CD4-positive, CD25-positive, alpha-beta regulatory T cell (primary cell): ENCODE measurements at regions not wholly inside any gene's neighbourhood (a gene's known extent, or its start where the extent isn't known, plus 50 kb on each side); places are given as distances from the start of the nearest gene placed in this dataset.
A peak's percentile ranks its signal among the peaks of the same experiment; 100 is the strongest.

ENCODE experiments used
- ATAC-seq, 2 donors: fragments of 150-1000 bp; cut with Tn5 transposase; one replicate each; pipeline ENCODE4 v1.10.0; 2021; ENCODE audit warnings: low read depth in 2 of 2, moderate number of reproducible peaks in 2 of 2, moderate library complexity in 1 of 2
- DNase-seq, 3 donors: peaks; one replicate each; pipeline versions ENCODE4 v3.0.0 to v3.0.0-alpha.2; 2012 to 2022; ENCODE audit warnings: mixed read lengths in 1 of 3
- H3K27ac ChIP-seq: one replicate; pipeline ENCODE4 v1.7.0; 2013; ENCODE audit warnings: mild to moderate bottlenecking, low read length; ENCODE audit not compliant: insufficient read depth, poor library complexity, severe bottlenecking
- H3K27me3 ChIP-seq: one replicate; pipeline ENCODE4 v1.7.0; 2013; ENCODE audit warnings: low read length; ENCODE audit not compliant: control insufficient read depth, insufficient read depth
- H3K36me3 ChIP-seq: one replicate; pipeline ENCODE4 v1.7.0; 2013; ENCODE audit warnings: mild to moderate bottlenecking, low read length, moderate library complexity; ENCODE audit not compliant: control insufficient read depth, insufficient read depth
- H3K4me1 ChIP-seq: 2 replicates; pipeline ENCODE4 v1.7.0; 2013; ENCODE audit warnings: mild to moderate bottlenecking, low read length; ENCODE audit not compliant: insufficient read depth, control insufficient read depth, poor library complexity, severe bottlenecking
- H3K4me3 ChIP-seq: one replicate; pipeline ENCODE4 v1.7.0; 2013; ENCODE audit warnings: low read depth, mild to moderate bottlenecking, low read length, moderate library complexity
- H3K9me3 ChIP-seq, 2 experiments: 1 replicate in 1 of 2; 2 replicates in 1 of 2; pipeline ENCODE4 v1.7.0; 2013; ENCODE audit warnings: low read length in 2 of 2, mild to moderate bottlenecking in 1 of 2, moderate library complexity in 1 of 2; ENCODE audit not compliant: control insufficient read depth in 2 of 2
- H3K27ac Mint-ChIP-seq, 3 donors: one replicate each; pipeline ENCODE4 v1.8.0; 2020 to 2022; ENCODE audit warnings: mild to moderate bottlenecking in 3 of 3, mixed read lengths in 3 of 3, moderate library complexity in 2 of 3
- H3K27me3 Mint-ChIP-seq: one replicate; pipeline ENCODE4 v1.8.0; 2022; ENCODE audit warnings: mild to moderate bottlenecking, mixed read lengths
- H3K36me3 Mint-ChIP-seq: one replicate; pipeline ENCODE4 v1.8.0; 2020; ENCODE audit warnings: mixed read lengths
- H3K4me1 Mint-ChIP-seq, 4 donors: one replicate each; pipeline ENCODE4 v1.8.0; 2020 to 2022; ENCODE audit warnings: mixed read lengths in 4 of 4, mild to moderate bottlenecking in 1 of 4
- H3K4me3 Mint-ChIP-seq, 4 donors: one replicate each; pipeline ENCODE4 v1.8.0; 2020 to 2022; ENCODE audit warnings: mild to moderate bottlenecking in 4 of 4, mixed read lengths in 4 of 4, moderate library complexity in 3 of 4
- H3K9me3 Mint-ChIP-seq, 7 donors: one replicate each; pipeline ENCODE4 v1.8.0; 2020 to 2022; ENCODE audit warnings: mixed read lengths in 7 of 7, mild to moderate bottlenecking in 3 of 7, moderate library complexity in 2 of 7

DNA sequence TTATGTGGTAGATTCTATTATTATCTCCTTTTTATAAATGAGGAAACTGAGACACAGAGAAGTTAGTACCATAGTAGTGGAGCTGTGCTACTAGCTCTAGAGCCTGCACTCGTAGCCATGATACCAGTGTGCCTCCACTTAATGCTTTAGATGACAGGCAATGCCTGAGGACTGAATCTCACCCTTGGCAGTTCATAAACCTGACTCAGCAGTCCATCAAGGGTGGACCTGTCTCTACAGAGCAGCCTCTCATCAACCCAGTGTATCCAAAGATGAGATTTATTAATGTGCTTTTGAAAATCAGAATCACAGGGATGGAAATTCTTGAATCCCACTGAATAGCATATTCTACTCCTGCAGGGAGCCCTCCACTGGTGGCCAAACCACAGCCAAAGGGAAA lies 483.2 kb upstream of the DIPK2B start:
- Mint-ChIP-seq H3K4me1 (no peaks in the 10 kb centered on the region), H3K9me3 (peaks cover 0 to 3% (median 0%) of the 10 kb centered on the region in 7 donors), H3K36me3 (no peaks in the 10 kb centered on the region), H3K27me3 (no peaks in the 10 kb centered on the region), H3K4me3 (no peak overlapping the region), H3K27ac (no peak overlapping the region)
- DNase-seq (no peak), ATAC-seq (no peak)
- no peaks in the 10 kb centered on the region for H3K4me1 ChIP-seq
- H3K4me3 ChIP-seq: no peak overlapping the region
- no peaks in the 10 kb centered on the region for H3K27me3 ChIP-seq
- H3K27ac ChIP-seq: no peak overlapping the region
- no peaks in the 10 kb centered on the region for H3K9me3 ChIP-seq
- no peaks in the 10 kb centered on the region for H3K36me3 ChIP-seq

DNA sequence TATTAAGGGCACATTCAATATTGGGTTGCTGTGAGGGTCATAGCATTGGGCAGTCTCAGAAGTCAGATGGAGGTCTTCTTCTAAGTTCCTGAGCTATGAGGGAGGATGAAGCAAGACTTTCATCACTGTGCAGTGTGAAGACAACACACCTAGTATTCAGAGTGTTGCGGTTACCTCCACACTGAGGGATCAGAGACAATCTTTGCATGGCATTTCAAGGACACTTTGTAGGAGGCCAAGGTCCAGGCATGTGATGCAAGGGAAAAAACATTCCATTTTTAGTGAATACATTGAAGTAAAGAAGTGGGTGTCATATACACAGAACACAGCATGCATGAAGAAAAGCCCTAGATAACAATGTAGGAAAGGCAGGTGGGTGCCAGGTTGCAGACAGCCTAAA lies 481.2 kb upstream of the DIPK2B start:
- no peak overlapping the region for H3K27ac Mint-ChIP-seq

DNA sequence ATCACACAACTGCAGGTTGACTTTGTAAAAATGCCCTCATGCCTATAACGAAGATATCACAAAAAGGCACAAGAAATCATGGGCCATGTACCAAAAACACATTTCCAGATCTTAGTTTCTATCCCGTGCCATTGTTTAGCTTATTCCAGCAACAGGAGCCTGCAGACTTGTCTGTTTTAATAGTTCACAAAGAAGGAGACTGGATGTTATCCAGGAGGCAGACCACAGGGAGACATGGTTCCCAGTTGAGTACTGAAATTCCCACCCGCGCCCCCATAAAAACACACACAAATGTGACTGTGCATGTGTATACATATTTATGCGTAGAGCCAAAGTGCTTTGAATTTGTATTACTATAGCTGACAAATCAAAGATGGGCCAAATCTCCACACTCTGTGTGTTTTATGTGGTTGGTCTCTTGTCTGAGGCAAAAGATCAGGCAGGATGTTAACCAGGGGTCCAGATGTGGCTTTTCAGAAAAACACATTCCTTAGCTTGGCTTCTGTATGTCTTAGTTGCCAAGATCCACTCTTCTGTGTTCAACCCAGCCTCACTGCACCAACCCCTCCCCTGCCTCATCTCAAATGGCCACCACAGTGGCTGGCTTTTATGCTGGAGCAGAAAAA lies 469.2 kb upstream of the DIPK2B start:
- Mint-ChIP-seq H3K4me1 (no peaks in the 10 kb centered on the region), H3K36me3 (no peaks in the 10 kb centered on the region), H3K27me3 (no peaks in the 10 kb centered on the region), H3K27ac (no peak overlapping the region), H3K4me3 (no peak overlapping the region), H3K9me3 (peaks cover 0 to 5% (median 0%) of the 10 kb centered on the region in 7 donors)
- ATAC-seq: no peak
- no peak overlapping the region for H3K27ac ChIP-seq
- no peak for DNase-seq
- H3K9me3 ChIP-seq: no peaks in the 10 kb centered on the region
- H3K36me3 ChIP-seq: no peaks in the 10 kb centered on the region
- H3K4me1 ChIP-seq: no peaks in the 10 kb centered on the region
- no peak overlapping the region for H3K4me3 ChIP-seq
- no peaks in the 10 kb centered on the region for H3K27me3 ChIP-seq

More for the DNA sequence above, 481.2 kb upstream of the DIPK2B start:
- Histone ChIP-seq H3K9me3 (no peaks in the 10 kb centered on the region), H3K36me3 (no peaks in the 10 kb centered on the region), H3K4me3 (no peak overlapping the region), H3K27me3 (no peaks in the 10 kb centered on the region), H3K4me1 (no peaks in the 10 kb centered on the region), H3K27ac (no peak overlapping the region)
- Mint-ChIP-seq H3K9me3 (peaks cover 0 to 3% (median 0%) of the 10 kb centered on the region in 7 donors), H3K36me3 (no peaks in the 10 kb centered on the region), H3K4me3 (no peak overlapping the region), H3K4me1 (no peaks in the 10 kb centered on the region), H3K27me3 (no peaks in the 10 kb centered on the region)
- no peak for ATAC-seq
- no peak for DNase-seq

DNA sequence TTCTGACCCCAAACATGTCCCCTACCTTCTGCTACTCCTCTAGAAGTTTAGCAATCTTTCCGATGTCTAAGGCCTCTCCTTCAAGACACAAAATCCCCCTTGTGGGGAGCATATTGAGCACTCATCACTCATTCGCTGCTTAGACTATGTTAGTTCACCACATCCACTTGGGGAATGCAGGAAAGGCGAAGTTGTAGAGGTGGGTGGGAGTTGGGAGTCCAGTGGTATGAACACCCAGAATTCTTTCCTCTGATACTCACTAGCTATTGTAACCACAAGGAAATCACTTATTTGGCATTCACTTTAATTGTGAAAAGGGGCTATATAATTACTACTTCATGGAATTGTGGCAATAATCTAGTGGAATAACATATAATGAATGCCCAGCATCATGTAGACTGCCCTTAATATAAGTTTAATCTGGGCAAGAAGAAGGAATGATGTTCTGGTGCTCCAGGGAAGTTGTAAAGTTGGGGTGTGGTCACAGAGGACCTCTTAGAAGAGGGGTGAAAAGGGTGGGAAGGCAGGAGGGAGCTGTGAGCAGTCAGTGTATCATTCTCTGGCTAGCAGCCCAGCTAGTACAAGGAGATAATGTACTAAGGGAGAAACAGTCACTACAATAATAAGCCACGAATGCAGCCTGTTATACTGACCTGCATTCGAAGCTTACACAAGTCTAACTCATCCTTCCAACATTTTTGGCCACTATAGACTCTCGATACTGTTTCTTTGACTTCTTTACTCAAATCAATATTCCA lies 468.2 kb upstream of the DIPK2B start:
- Mint-ChIP-seq H3K36me3 (no peaks in the 10 kb centered on the region), H3K4me1 (no peaks in the 10 kb centered on the region), H3K27ac (no peak overlapping the region), H3K9me3 (peaks cover 0 to 5% (median 0%) of the 10 kb centered on the region in 7 donors), H3K27me3 (no peaks in the 10 kb centered on the region), H3K4me3 (no peak overlapping the region)
- no peaks in the 10 kb centered on the region for H3K27me3 ChIP-seq
- H3K4me3 ChIP-seq: no peak overlapping the region
- no peak for DNase-seq
- no peak overlapping the region for H3K27ac ChIP-seq
- no peaks in the 10 kb centered on the region for H3K9me3 ChIP-seq
- H3K4me1 ChIP-seq: no peaks in the 10 kb centered on the region
- no peaks in the 10 kb centered on the region for H3K36me3 ChIP-seq
- no peak for ATAC-seq

DNA sequence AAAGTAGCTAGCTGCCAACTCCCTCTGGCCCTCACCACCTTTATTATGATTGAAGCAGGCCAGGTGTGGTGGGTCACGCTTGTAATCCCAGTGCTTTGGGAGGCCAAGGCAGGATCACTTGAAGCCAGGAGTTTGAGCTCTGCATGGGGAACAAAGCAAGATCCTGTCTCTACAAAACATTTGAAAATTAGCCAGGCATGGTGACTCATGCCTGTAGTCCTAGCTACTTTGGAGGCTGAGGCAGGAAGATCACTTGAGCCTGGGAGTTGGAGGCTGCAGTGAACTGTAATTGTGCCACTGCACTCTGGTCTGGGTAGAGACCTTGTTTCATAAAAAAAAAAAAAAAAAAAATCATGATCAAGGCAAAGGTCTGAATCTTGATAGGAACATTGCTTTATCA lies 467.0 kb upstream of the DIPK2B start:
- peak overlapping the region in 1 of 3 donors; percentile 30 for H3K27ac Mint-ChIP-seq
- DNase-seq: no peak
- peaks cover 0 to 5% (median 0%) of the 10 kb centered on the region in 7 donors for H3K9me3 Mint-ChIP-seq
- H3K4me1 ChIP-seq: no peaks in the 10 kb centered on the region
- no peaks in the 10 kb centered on the region for H3K36me3 Mint-ChIP-seq
- H3K9me3 ChIP-seq: no peaks in the 10 kb centered on the region
- H3K27me3 ChIP-seq: no peaks in the 10 kb centered on the region
- H3K4me1 Mint-ChIP-seq: no peaks in the 10 kb centered on the region
- no peaks in the 10 kb centered on the region for H3K27me3 Mint-ChIP-seq
- H3K27ac ChIP-seq: no peak overlapping the region
- no peak overlapping the region for H3K4me3 ChIP-seq
- ATAC-seq: no peak
- no peaks in the 10 kb centered on the region for H3K36me3 ChIP-seq
- H3K4me3 Mint-ChIP-seq: no peak overlapping the region

DNA sequence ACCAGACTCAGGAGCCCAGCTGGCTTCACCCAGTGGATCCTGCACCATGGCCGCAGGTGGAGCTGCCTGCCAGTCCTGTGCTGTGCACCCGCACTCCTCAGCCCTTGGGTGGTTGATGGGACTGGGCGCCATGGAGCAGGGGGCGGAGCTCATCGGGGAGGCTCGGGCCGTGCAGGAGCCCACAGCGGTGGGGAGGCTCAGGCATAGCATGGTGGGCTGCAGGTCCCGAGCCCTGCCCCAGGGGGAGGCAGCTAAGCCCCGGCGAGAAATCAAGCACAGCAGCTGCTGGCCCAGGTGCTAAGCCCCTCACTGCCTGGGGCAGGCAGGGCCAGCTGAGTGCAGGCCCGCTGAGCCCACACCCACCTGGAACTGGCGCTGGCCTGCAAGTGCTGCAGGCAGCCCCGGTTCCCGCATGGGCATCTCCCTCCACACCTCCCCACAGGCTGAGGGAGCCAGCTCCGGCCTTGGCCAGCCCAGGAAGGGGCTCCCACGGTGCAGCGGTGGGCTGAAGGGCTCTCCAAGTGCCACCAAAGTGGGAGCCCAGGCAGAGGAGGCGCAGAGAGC lies 464.1 kb upstream of the DIPK2B start:
- H3K27ac Mint-ChIP-seq: no peak overlapping the region
- no peaks in the 10 kb centered on the region for H3K36me3 Mint-ChIP-seq
- no peak overlapping the region for H3K27ac ChIP-seq
- DNase-seq: no peak
- no peaks in the 10 kb centered on the region for H3K27me3 ChIP-seq
- no peaks in the 10 kb centered on the region for H3K9me3 ChIP-seq
- peaks cover 0 to 6% (median 0%) of the 10 kb centered on the region in 7 donors for H3K9me3 Mint-ChIP-seq
- H3K4me3 Mint-ChIP-seq: no peak overlapping the region
- no peaks in the 10 kb centered on the region for H3K36me3 ChIP-seq
- ATAC-seq: no peak
- H3K4me1 Mint-ChIP-seq: no peaks in the 10 kb centered on the region
- H3K4me3 ChIP-seq: no peak overlapping the region
- no peaks in the 10 kb centered on the region for H3K4me1 ChIP-seq
- no peaks in the 10 kb centered on the region for H3K27me3 Mint-ChIP-seq

DNA sequence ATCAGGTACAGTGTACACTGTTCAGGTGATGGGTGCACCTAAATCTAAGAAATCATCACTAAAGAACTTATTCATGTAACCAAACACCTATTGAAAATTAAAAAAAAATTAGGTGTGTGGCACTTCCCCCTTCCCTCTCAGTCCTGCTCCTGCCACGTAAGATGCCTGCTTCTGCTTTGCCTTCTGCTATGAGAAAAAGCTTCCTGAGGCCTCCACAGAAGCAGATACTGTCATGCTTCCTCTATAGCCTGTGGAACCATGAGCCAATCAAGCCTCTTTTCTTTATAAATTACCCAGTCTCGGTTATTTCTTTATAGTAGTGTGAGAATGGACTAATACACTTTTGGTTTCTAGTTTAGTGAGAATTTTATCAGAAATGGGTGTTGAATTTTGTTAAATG lies 459.8 kb upstream of the DIPK2B start:
- no peaks in the 10 kb centered on the region for H3K4me1 ChIP-seq
- no peak overlapping the region for H3K4me3 ChIP-seq
- H3K9me3 ChIP-seq: no peaks in the 10 kb centered on the region
- H3K36me3 ChIP-seq: no peaks in the 10 kb centered on the region
- H3K9me3 Mint-ChIP-seq: peaks cover 0 to 8% (median 1%) of the 10 kb centered on the region in 7 donors
- no peaks in the 10 kb centered on the region for H3K36me3 Mint-ChIP-seq
- H3K27me3 ChIP-seq: no peaks in the 10 kb centered on the region
- no peak overlapping the region for H3K27ac ChIP-seq
- ATAC-seq (no peak), DNase-seq (no peak)
- H3K4me3 Mint-ChIP-seq: no peak overlapping the region
- H3K4me1 Mint-ChIP-seq: no peaks in the 10 kb centered on the region
- H3K27me3 Mint-ChIP-seq: no peaks in the 10 kb centered on the region
- H3K27ac Mint-ChIP-seq: no peak overlapping the region
